Gastrocnemius medialis (tissue), 4 donors: ENCODE measurements at regions not wholly inside any gene's neighbourhood (a gene's known extent, or its start where the extent isn't known, plus 50 kb on each side); places are given as distances from the start of the nearest gene placed in this dataset.

ENCODE experiments used
- CTCF ChIP-seq, 5 experiments: fragments of 450-650 bp in 3 of 5; fragments of 200-600 bp in 2 of 5; sonication (generic) in 2 of 5; IDR thresholded peaks in 4 of 5; conservative IDR thresholded peaks in 1 of 5; 1 replicate in 4 of 5; 2 replicates in 1 of 5; pipeline ENCODE4 v1.5.1; 2016 to 2019; ENCODE audit warnings: antibody characterized with exemption in 5 of 5, mild to moderate bottlenecking in 3 of 5, moderate library complexity in 3 of 5
- POLR2A ChIP-seq, 2 donors: fragments of 450-650 bp; IDR thresholded peaks; one replicate each; pipeline ENCODE4 v1.6.1; 2017; ENCODE audit warnings: antibody characterized with exemption in 2 of 2, mild to moderate bottlenecking in 2 of 2, moderate library complexity in 2 of 2

GRCh38 chr4:59838236-59838635 lies 1361.9 kb upstream of the ADGRL3 start:
- TF ChIP-seq CTCF (IDR thresholded peaks at IDR 0.05 in 4 of 5, conservative IDR thresholded peaks at IDR 0.05 in 1 of 5) (no peak), POLR2A (IDR thresholded peaks at IDR 0.05) (no peak)
